CD1c-positive myeloid dendritic cell (primary cell): ENCODE measurements at regions not wholly inside any gene's neighbourhood (a gene's known extent, or its start where the extent isn't known, plus 50 kb on each side); places are given as distances from the start of the nearest gene placed in this dataset.

Experiments
- DNase-seq: peaks from one replicate; pipeline ENCODE4 v3.0.0-alpha.2; 2016; ENCODE audit errors: extremely low spot score

GRCh38 chr6:14806101-14806500 is 439.8 kb upstream of the JARID2 start:
- no peak for DNase-seq

- DNase-seq: no peak
Measured at GRCh38 chr6:14807130-14807529, 438.7 kb upstream of the JARID2 start.

GRCh38 chr6:14807971-14808370 is 437.9 kb upstream of the JARID2 start:
- DNase-seq: no peak

- DNase-seq: no peak
Measured at GRCh38 chr6:14810021-14810420, 435.8 kb upstream of the JARID2 start.

GRCh38 chr6:14811775-14812428 is 434.0 kb upstream of the JARID2 start:
- DNase-seq: no peak

- no peak for DNase-seq
Measured at GRCh38 chr6:14814016-14814415, 431.9 kb upstream of the JARID2 start.

GRCh38 chr6:14816116-14816859 is 429.6 kb upstream of the JARID2 start:
- no peak for DNase-seq

- no peak for DNase-seq
Measured at GRCh38 chr6:14817074-14817473, 428.8 kb upstream of the JARID2 start.

GRCh38 chr6:14818422-14818884 is 427.4 kb upstream of the JARID2 start:
- DNase-seq: no peak

- DNase-seq: no peak
Measured at GRCh38 chr6:14819001-14819400, 426.9 kb upstream of the JARID2 start.

GRCh38 chr6:14819840-14820420 is 425.9 kb upstream of the JARID2 start:
- no peak for DNase-seq

GRCh38 chr6:14822012-14822553 is 423.8 kb upstream of the JARID2 start:
- DNase-seq: no peak

GRCh38 chr6:14822679-14823078 is 423.2 kb upstream of the JARID2 start:
- no peak for DNase-seq

GRCh38 chr6:14824060-14824459 is 421.8 kb upstream of the JARID2 start:
- DNase-seq: no peak

GRCh38 chr6:14824484-14825275 is 421.2 kb upstream of the JARID2 start:
- no peak for DNase-seq

- no peak for DNase-seq
Measured at GRCh38 chr6:14826456-14826855, 419.4 kb upstream of the JARID2 start.

GRCh38 chr6:14827354-14827753 is 418.5 kb upstream of the JARID2 start:
- no peak for DNase-seq

GRCh38 chr6:14828201-14828611 is 417.7 kb upstream of the JARID2 start:
- DNase-seq: no peak

GRCh38 chr6:14831070-14831469 is 414.8 kb upstream of the JARID2 start:
- DNase-seq: no peak

GRCh38 chr6:14831937-14832336 is 413.9 kb upstream of the JARID2 start:
- DNase-seq: no peak

GRCh38 chr6:14832427-14832826 is 413.4 kb upstream of the JARID2 start:
- DNase-seq: no peak
